OCI-LY1 (cell line): ENCODE measurements at regions not wholly inside any gene's neighbourhood (a gene's known extent, or its start where the extent isn't known, plus 50 kb on each side); places are given as distances from the start of the nearest gene placed in this dataset.

Source experiments
- CTCF ChIP-seq: fragments of 200-600 bp; sonication (generic), shearing (Covaris generic); IDR thresholded peaks from 2 replicates; pipeline ENCODE4 v1.5.1; 2017; ENCODE audit warnings: mild to moderate bottlenecking, antibody characterized with exemption, low read length, moderate library complexity, mixed read lengths
- EZH2 ChIP-seq: fragments of 200-600 bp; sonication (generic), shearing (Covaris generic); IDR thresholded peaks from 2 replicates; pipeline ENCODE4 v1.8.0; 2017; ENCODE audit warnings: borderline replicate concordance, mixed run types, mild to moderate bottlenecking, antibody characterized with exemption, low read length, moderate library complexity, mixed read lengths

DNA sequence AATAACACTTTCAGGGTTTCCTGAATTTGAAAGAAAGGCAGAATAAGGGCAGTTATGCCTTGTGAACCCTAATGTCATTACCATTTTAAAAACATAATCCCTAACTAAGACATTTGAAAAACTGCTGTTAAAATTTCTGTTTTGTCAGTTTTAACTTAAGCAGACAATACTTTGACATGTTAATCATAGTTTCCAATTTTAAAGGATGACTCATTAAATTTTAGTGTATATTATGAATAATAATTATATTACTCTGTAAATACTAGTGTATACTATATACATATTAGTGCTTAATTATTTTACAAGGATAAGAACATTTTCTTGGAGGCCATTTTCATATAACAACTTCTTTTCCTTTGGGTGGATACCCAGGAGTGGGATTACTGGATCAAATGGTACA, 553.1 kb upstream of the BCHE start:
- no peak for TF ChIP-seq CTCF
- TF ChIP-seq EZH2, result no peak
